ENCODE measurements at regions not wholly inside any gene's neighbourhood (a gene's known extent, or its start where the extent isn't known, plus 50 kb on each side); places are given as distances from the start of the nearest gene placed in this dataset.

DNA sequence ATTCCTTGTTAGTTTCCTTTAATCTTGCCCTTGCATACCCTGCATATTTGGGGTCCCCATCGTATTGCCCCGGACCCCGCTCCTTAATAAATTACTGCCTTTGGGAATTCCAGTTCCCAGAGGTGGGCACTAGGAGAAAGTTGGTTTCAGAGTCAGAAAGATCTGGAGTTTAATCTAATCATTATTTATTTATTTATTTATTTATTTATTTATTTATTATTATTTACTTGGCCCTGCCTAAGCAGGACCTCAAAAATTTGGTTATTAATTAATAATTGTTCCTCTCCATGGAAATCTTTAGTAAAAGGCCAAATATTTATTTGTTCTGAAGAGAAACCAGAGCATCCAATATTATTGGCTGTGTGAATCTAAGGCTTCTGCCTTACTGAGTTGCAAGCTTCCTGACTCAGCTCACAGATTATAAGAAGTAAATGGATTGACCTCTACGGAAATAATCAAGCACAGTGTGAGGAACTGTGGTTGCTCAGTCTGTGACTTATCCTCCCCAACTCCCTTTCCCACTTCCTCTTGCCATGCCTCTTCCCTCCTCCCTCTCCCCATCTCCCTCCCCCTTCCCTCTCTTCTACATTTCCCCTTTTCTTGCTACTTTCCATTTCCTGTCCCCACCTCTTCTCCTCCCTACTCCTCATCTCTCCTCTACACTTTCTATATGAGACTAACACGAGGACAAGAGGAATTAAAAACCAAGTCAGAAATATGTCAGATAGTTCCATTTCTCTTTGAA lies 61.5 kb upstream of the AP1S2 start:
- no peak for DNase-seq (ENCODE audit: low spot score)

DNA sequence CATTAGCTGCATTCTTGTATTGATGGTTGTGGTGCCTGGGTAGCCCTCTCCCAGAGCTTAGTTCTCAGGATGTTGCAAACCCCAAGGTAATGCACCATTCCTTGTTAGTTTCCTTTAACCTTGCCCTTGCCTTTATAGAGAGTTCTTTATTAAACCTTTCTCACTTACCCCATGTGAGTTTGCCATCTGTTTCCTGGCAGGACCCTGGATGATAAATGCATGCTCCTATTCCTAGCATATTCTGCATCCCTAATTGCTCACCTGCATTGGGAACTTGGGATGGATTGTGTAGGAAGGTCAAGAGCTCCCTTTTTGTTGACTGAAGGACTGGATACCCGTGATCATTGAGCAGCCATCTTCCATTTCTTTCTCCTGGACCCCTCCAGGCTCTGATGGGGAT lies 59.9 kb upstream of the AP1S2 start:
- DNase-seq (ENCODE audit: low spot score), result no peak

DNA sequence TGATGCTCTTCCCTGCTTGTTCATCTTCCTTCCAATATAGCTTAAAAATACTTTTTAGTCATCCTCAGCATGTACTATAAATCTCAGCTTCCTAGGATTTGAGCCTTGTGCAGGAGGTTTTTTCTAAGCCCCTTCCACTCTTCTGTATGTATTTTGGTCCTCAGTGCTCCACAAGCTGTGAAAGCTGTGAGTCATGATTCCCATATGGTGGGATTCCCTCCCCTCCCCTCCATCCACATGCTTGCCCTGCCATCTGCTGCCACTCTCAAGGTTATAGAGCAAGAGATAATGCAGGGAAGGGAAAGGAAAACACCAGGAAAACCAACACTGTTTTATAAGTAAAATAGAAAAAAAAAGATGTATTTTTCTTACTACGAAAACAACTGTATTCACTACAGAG lies 58.5 kb upstream of the AP1S2 start:
- no peak for DNase-seq (ENCODE audit: low spot score)

DNA sequence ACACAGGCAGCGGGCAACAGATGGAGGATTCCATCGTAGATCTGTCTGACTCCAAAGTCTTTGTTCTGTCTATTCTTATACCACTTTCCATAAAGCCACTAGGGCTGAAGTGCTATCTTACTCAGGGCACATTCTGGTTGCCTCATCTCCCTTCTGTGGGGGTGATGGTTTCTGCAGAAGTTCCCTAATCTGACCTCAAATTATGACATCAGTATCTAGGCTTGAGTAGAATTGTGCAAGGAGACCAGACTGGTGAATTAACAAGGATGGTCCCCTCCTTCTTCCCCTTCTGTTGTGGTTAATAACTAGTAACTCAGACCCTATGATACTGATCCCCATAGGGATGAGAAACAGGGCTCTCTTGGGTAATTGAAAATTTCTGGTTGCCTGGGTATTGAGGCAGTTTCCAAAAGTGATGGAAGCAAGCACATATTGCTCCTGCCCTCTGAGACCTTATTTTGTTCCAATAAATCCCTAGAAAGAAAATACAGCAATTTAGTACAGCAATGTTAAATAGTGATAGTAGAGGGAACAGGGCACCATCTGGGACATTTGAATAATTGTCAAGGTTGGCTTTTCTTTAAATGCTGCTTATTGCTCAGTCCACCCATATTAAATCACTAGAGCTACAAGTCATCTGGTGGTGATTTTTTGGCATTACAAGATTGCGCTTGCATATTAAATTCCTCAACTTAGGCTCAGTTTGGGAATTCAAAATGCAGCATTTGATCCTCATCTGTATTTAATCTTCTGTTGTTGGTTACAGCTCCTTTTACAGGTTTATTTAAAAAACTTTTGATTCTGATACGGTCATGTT lies 57.3 kb upstream of the AP1S2 start:
- no peak for DNase-seq (ENCODE audit: low spot score)

DNA sequence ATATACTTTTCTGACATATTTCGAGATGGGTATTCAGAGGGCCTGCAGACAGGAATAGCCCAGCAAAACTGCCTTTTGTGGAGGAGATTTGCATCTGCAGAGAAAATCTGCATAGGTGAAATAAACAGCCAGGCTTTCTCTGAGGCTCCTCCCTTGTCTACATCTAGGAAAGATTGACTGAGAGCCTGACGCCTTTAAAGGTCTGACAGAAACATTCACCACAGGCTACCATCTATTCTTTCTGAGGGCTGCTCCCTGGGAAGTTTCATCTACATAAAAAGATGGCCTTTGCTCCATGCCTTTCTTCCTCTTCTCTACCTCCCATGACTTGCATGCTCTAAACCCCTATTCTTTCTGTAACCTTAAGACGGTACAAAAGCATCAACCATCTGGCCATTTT lies 55.0 kb upstream of the AP1S2 start:
- DNase-seq (ENCODE audit: low spot score), result no peak

DNA sequence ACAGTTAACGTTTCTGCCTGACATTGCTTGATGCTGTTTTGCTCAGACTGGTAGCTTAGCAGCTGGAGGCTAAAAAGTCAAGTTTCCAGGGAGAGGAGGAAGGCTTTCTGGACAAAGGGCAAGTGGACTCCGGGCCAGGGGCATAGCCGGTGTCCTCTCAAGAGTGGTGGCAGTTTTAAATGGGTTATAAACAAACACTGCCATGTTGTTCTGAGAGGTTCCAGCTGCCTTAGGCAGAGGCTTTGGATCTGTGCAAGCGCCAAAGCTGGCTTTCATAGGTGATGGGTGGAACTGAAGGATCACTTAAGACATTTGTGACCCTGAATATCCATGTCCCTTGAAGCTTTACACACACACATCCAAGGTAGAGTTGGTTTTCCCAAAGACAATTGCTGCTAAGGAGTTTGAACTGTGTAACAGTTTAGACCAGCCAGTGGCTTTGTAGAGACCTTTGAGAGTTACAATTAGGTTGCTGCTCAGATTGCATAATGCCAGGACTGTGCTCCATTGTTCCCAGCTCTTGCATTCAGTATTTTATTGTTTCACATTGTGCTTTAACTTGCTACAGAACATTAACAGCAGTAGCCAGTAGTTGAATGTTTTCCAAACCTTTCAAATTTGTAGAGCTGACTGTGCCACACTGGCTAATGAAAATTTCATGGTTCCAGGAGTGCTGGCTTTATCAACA lies 54.1 kb upstream of the AP1S2 start:
- DNase-seq (ENCODE audit: low spot score), result no peak

DNA sequence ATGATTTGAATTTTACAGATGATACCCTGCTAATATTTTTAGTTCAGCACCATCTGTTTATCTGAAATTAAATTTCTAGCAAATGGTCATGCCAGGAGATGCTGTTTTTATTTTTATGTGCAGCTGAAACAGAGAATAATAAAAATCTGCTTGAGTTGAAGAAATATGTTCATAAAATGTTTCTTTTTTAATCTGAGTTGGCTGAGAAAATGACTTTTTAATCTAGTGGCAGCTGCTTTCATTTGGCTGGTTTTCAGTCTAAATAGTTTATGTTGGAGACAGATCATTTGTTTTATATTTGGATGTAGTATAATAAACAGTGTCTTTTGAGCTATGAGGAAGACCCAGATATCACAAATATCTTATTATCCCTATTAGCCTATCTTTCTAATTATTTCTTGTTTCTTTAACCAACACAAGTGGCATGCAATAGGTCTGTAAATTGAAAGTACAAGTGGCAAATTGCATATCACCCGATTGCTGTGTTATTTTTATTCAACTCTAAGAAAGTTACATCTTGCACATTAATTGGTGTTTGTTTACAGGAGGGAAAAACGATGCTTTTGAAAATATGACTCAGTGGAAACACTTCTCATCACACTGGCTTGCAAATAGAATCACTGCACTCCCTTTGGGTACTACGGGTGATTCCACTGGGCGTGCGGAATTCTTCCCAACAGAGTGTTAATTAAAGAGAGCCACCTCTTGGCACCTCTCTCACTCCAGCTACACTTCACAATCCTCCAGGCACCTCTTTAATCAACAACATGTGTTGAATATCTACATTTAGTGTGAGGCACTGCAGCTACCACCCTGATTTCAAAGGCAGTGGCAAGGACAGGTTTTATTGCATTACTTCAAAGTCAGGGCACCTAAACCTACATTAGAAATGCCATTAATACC lies 51.7 kb upstream of the AP1S2 start:
- DNase-seq (ENCODE audit: low spot score), result no peak

Data from LoVo (cell line).